AG10803 (cell line): ENCODE measurements at regions not wholly inside any gene's neighbourhood (a gene's known extent, or its start where the extent isn't known, plus 50 kb on each side); places are given as distances from the start of the nearest gene placed in this dataset.
A peak's percentile ranks its signal among the peaks of the same experiment; 100 is the strongest.

Experiments
- DNase-seq: peaks from one replicate; pipeline ENCODE4 v3.0.0; 2010; ENCODE audit warnings: low read depth
- H3K4me3 ChIP-seq: 2 replicates; pipeline ENCODE4 v1.5.1; 2011; ENCODE audit warnings: mild to moderate bottlenecking, low read length, control low read depth
- CTCF ChIP-seq: conservative IDR thresholded peaks from 2 replicates; pipeline ENCODE4 v1.5.1; 2011; ENCODE audit warnings: mild to moderate bottlenecking, low read length, control low read depth, inconsistent platforms

- no peak overlapping the region for H3K4me3 ChIP-seq
- TF ChIP-seq CTCF = no peak
- DNase-seq = no peak
Measured at GRCh38 chr7:46713868-46714596, 793.0 kb upstream of the IGFBP3 start.

GRCh38 chr7:46710927-46711326 lies 789.9 kb upstream of the IGFBP3 start:
- peak; percentile 67 for DNase-seq
- TF ChIP-seq CTCF = no peak

GRCh38 chr7:46707973-46708372 lies 786.9 kb upstream of the IGFBP3 start:
- DNase-seq = peak; percentile 26
- no peak for TF ChIP-seq CTCF
- no peak overlapping the region for H3K4me3 ChIP-seq

More at GRCh38 chr7:46710927-46711326, 789.9 kb upstream of the IGFBP3 start:
- H3K4me3 ChIP-seq = no peak overlapping the region

- DNase-seq = peak; percentile 88
- no peak overlapping the region for H3K4me3 ChIP-seq
- TF ChIP-seq CTCF = no peak
Measured at GRCh38 chr7:46705386-46706255, 784.5 kb upstream of the IGFBP3 start.

GRCh38 chr7:46696741-46697140 lies 775.7 kb upstream of the IGFBP3 start:
- TF ChIP-seq CTCF = no peak
- no peak for DNase-seq
- H3K4me3 ChIP-seq = no peak overlapping the region

- peak; percentile 19; the same call in 1 of the 2 replicates for TF ChIP-seq CTCF
- no peak for DNase-seq
- H3K4me3 ChIP-seq = no peak overlapping the region
Measured at GRCh38 chr7:46695051-46695708, 774.1 kb upstream of the IGFBP3 start.
